ENCODE measurements at regions not wholly inside any gene's neighbourhood (a gene's known extent, or its start where the extent isn't known, plus 50 kb on each side); places are given as distances from the start of the nearest gene placed in this dataset.

GRCh38 chr3:117537949-117538348 is 828.4 kb downstream of the TUSC7 start:
- Histone ChIP-seq H3K27me3 (ENCODE audit: insufficient read depth, low read depth) (no peaks in the 10 kb centered on the region), H3K27ac (no peak overlapping the region), H3K9me3 (ENCODE audit: insufficient read depth, low read depth) (no peaks in the 10 kb centered on the region), H3K9me2 (ENCODE audit: insufficient read depth) (no peaks in the 10 kb centered on the region; the same call in 1 of the 2 replicates), H3K4me3 (no peak overlapping the region), H3K79me2 (ENCODE audit: low read depth) (no peaks in the 10 kb centered on the region), H3K4me2 (no peak overlapping the region), H3F3A (ENCODE audit: insufficient read depth, low read depth) (no peaks in the 10 kb centered on the region), H3K36me3 (ENCODE audit: low read depth) (no peaks in the 10 kb centered on the region), H2AFZ (no peak overlapping the region), H3K4me1 (replicated peaks; ENCODE audit: insufficient read depth) (no peaks in the 10 kb centered on the region), H4K20me1 (ENCODE audit: insufficient read depth) (no peaks in the 10 kb centered on the region)
- no TSS peak for BruUV-seq (replicated peaks)
- DNase-seq: no peak
- intact Hi-C loops (cut with micrococcal nuclease; ENCODE audit: unreplicated experiment): no loop called here
- ChIA-PET CTCF (no interaction called here), POLR2A (ENCODE audit: unreplicated experiment) (no interaction called here)
- TF ChIP-seq EZH2 (IDR thresholded peaks at IDR 0.05; ENCODE audit: low read depth) (no peak), CTCF (conservative IDR thresholded peaks at IDR 0.05) (no peak)

GRCh38 chr3:117539729-117540128 is 830.1 kb downstream of the TUSC7 start:
- Histone ChIP-seq H3K9me2 (ENCODE audit: insufficient read depth) (no peaks in the 10 kb centered on the region; the same call in 1 of the 2 replicates), H3K4me1 (replicated peaks; ENCODE audit: insufficient read depth) (no peaks in the 10 kb centered on the region), H4K20me1 (ENCODE audit: insufficient read depth) (no peaks in the 10 kb centered on the region), H3K27me3 (ENCODE audit: insufficient read depth, low read depth) (no peaks in the 10 kb centered on the region), H3K36me3 (ENCODE audit: low read depth) (no peaks in the 10 kb centered on the region), H3K4me2 (no peak overlapping the region), H3K79me2 (ENCODE audit: low read depth) (no peaks in the 10 kb centered on the region), H3K27ac (no peak overlapping the region), H3K4me3 (no peak overlapping the region), H3F3A (ENCODE audit: insufficient read depth, low read depth) (no peaks in the 10 kb centered on the region), H2AFZ (no peak overlapping the region), H3K9me3 (ENCODE audit: insufficient read depth, low read depth) (no peaks in the 10 kb centered on the region)
- DNase-seq: no peak
- CTCF ChIA-PET: no interaction called here
- BruUV-seq (replicated peaks): no TSS peak
- POLR2A ChIA-PET (ENCODE audit: unreplicated experiment): no interaction called here
- TF ChIP-seq CTCF (conservative IDR thresholded peaks at IDR 0.05) (no peak), EZH2 (IDR thresholded peaks at IDR 0.05; ENCODE audit: low read depth) (no peak)
- intact Hi-C loops (cut with micrococcal nuclease; ENCODE audit: unreplicated experiment): no loop called here

GRCh38 chr3:117540597-117540996 is 831.0 kb downstream of the TUSC7 start:
- no peak for DNase-seq
- no peaks in the 10 kb centered on the region for H3F3A ChIP-seq (ENCODE audit: insufficient read depth, low read depth)
- TF ChIP-seq EZH2 (IDR thresholded peaks at IDR 0.05; ENCODE audit: low read depth) (no peak), CTCF (conservative IDR thresholded peaks at IDR 0.05) (no peak)
- ChIA-PET CTCF (no interaction called here), POLR2A (ENCODE audit: unreplicated experiment) (no interaction called here)
- no TSS peak for BruUV-seq (replicated peaks)
- H3K27me3 ChIP-seq (ENCODE audit: insufficient read depth, low read depth): no peaks in the 10 kb centered on the region
- no peaks in the 10 kb centered on the region for H4K20me1 ChIP-seq (ENCODE audit: insufficient read depth)
- no peaks in the 10 kb centered on the region for H3K79me2 ChIP-seq (ENCODE audit: low read depth)
- no peak overlapping the region for H2AFZ ChIP-seq
- no peak overlapping the region for H3K27ac ChIP-seq
- no peaks in the 10 kb centered on the region for H3K9me3 ChIP-seq (ENCODE audit: insufficient read depth, low read depth)
- H3K4me2 ChIP-seq: no peak overlapping the region
- H3K4me1 ChIP-seq (replicated peaks; ENCODE audit: insufficient read depth): no peaks in the 10 kb centered on the region
- no peak overlapping the region for H3K4me3 ChIP-seq
- no peaks in the 10 kb centered on the region; the same call in 1 of the 2 replicates for H3K9me2 ChIP-seq (ENCODE audit: insufficient read depth)
- no peaks in the 10 kb centered on the region for H3K36me3 ChIP-seq (ENCODE audit: low read depth)
- intact Hi-C loops (cut with micrococcal nuclease; ENCODE audit: unreplicated experiment): no loop called here

Data from PC-9 (cell line).